Endothelial cell of umbilical vein (primary cell): ENCODE measurements at regions not wholly inside any gene's neighbourhood (a gene's known extent, or its start where the extent isn't known, plus 50 kb on each side); places are given as distances from the start of the nearest gene placed in this dataset.

Source experiments
- BruUV-seq: library from RNA; stranded (reverse); fragments of 400-500 nt; replicated peaks from 2 replicates; lab custom pipeline; 2021; lab: Mats Ljungman, UMichigan
- CTCF ChIA-PET: fragments of 300-600, 350-600 bp; sonication (Branson Sonifier 250); formaldehyde crosslinking; loops from one replicate; lab custom pipeline; 2021; ENCODE audit warnings: antibody characterized with exemption, inconsistent platforms; lab: Charles Lee
- POLR2A ChIA-PET: fragments of 300-600, 350-600 bp; sonication (Branson Sonifier 250); formaldehyde crosslinking; loops from one replicate; lab custom pipeline; 2021; ENCODE audit warnings: antibody characterized with exemption, inconsistent platforms; lab: Charles Lee
- DNase-seq: peaks from one replicate; pipeline ENCODE4 v3.0.0-alpha.2; 2011; ENCODE audit warnings: low read depth, low spot score
- FAIRE-seq: peaks from 2 replicates; lab custom pipeline; 2011; peaks lifted over from hg19 to GRCh38; lab: Jason Lieb, UNC
- H2AFZ ChIP-seq: 2 replicates; pipeline ENCODE4 v1.6.0; 2012; ENCODE audit warnings: low read depth, low read length, control low read depth, inconsistent platforms
- H3K27ac ChIP-seq: 2 replicates; pipeline ENCODE4 v1.5.1; 2011; ENCODE audit warnings: low read depth, mild to moderate bottlenecking, control low read depth, low read length, moderate library complexity; ENCODE audit not compliant: insufficient read depth
- H3K27me3 ChIP-seq, 2 experiments: 2 replicates each; pipeline versions ENCODE4 v1.6.0 to v1.6.1; 2011; ENCODE audit warnings: low read length in 2 of 2, mixed read lengths in 1 of 2; ENCODE audit not compliant: control insufficient read depth in 2 of 2, insufficient read depth in 2 of 2
- H3K36me3 ChIP-seq, 2 experiments: 2 replicates in 1 of 2; 3 replicates in 1 of 2; pipeline ENCODE4 v1.5.1; 2011; ENCODE audit warnings: low read length in 2 of 2, mild to moderate bottlenecking in 1 of 2, moderate library complexity in 1 of 2; ENCODE audit not compliant: control insufficient read depth in 2 of 2, insufficient read depth in 2 of 2; ENCODE audit errors: extremely low read depth in 1 of 2
- H3K4me1 ChIP-seq: 3 replicates; pipeline ENCODE4 v1.5.1; 2011; ENCODE audit warnings: mild to moderate bottlenecking, low read length; ENCODE audit not compliant: control insufficient read depth, insufficient read depth; ENCODE audit errors: extremely low read depth
- H3K4me2 ChIP-seq: 2 replicates; pipeline ENCODE4 v1.6.1; 2011; ENCODE audit warnings: low read length, control low read depth, mixed read lengths; ENCODE audit not compliant: insufficient read depth
- H3K4me3 ChIP-seq, 3 experiments: fragments of 200-600 bp in 1 of 3; sonication (generic), shearing (Covaris generic) in 1 of 3; replicated peaks in 1 of 3; 2 replicates each; pipeline ENCODE4 v1.5.1; 2011 to 2016; ENCODE audit warnings: control low read depth in 3 of 3, low read length in 3 of 3, mild to moderate bottlenecking in 2 of 3, inconsistent platforms in 1 of 3, low read depth in 1 of 3, moderate library complexity in 1 of 3; ENCODE audit not compliant: insufficient read depth in 1 of 3
- H3K79me2 ChIP-seq: 2 replicates; pipeline ENCODE4 v1.6.0; 2012; ENCODE audit warnings: low read length, inconsistent platforms; ENCODE audit not compliant: control insufficient read depth, insufficient read depth
- H3K9ac ChIP-seq: replicated peaks from 2 replicates; pipeline ENCODE3; 2011; ENCODE audit warnings: low read length, control low read depth; ENCODE audit not compliant: insufficient read depth; ENCODE audit errors: extremely low read depth
- H3K9me1 ChIP-seq: replicated peaks from 3 replicates; pipeline ENCODE4 v1.6.0; 2011; ENCODE audit warnings: mild to moderate bottlenecking, low read length; ENCODE audit not compliant: control insufficient read depth, insufficient read depth; ENCODE audit errors: extremely low read depth
- H3K9me3 ChIP-seq: replicated peaks from 2 replicates; pipeline ENCODE4 v1.5.1; 2012; ENCODE audit warnings: low read length, inconsistent platforms; ENCODE audit not compliant: control insufficient read depth, insufficient read depth
- H4K20me1 ChIP-seq: replicated peaks from 2 replicates; pipeline ENCODE3; 2011; ENCODE audit warnings: mild to moderate bottlenecking, low read length; ENCODE audit not compliant: control insufficient read depth, insufficient read depth; ENCODE audit errors: extremely low read depth
- CTCF ChIP-seq, 2 donors: IDR thresholded peaks; 1 replicate in 1 of 2; 2 replicates in 1 of 2; pipeline ENCODE4 v1.5.1; 2011; ENCODE audit warnings: low read length in 2 of 2, mild to moderate bottlenecking in 2 of 2, moderate library complexity in 2 of 2, control low read depth in 1 of 2, inconsistent platforms in 1 of 2, low read depth in 1 of 2; ENCODE audit not compliant: insufficient read depth in 1 of 2; ENCODE audit errors: extremely low read depth in 1 of 2
- EZH2 ChIP-seq: IDR thresholded peaks from 2 replicates; pipeline ENCODE4 v1.6.1; 2012; ENCODE audit warnings: borderline replicate concordance, low read depth, mild to moderate bottlenecking, moderate library complexity, low read length, inconsistent platforms; ENCODE audit not compliant: severe bottlenecking
- FOS ChIP-seq: IDR thresholded peaks from 2 replicates; pipeline ENCODE4 v1.6.1; 2011; ENCODE audit warnings: mild to moderate bottlenecking, low read length, moderate library complexity, borderline replicate concordance; ENCODE audit not compliant: insufficient read depth
- GATA2 ChIP-seq: IDR thresholded peaks from 2 replicates; pipeline ENCODE4 v1.7.0; 2011; ENCODE audit warnings: low read depth, mild to moderate bottlenecking, moderate library complexity, mixed read lengths, low read length; ENCODE audit not compliant: insufficient read length, insufficient read depth
- JUN ChIP-seq: IDR thresholded peaks from 2 replicates; pipeline ENCODE4 v1.6.1; 2011; ENCODE audit warnings: borderline replicate concordance, low read depth; ENCODE audit not compliant: insufficient read length, insufficient read depth
- MAX ChIP-seq: IDR thresholded peaks from 2 replicates; pipeline ENCODE4 v1.6.1; 2011; ENCODE audit not compliant: insufficient read depth, insufficient read length
- MYC ChIP-seq: IDR thresholded peaks from one replicate; pipeline ENCODE4 v1.6.1; 2011; ENCODE audit warnings: mild to moderate bottlenecking, low read depth, low read length
- POLR2A ChIP-seq: IDR thresholded peaks from 2 replicates; pipeline ENCODE4 v1.6.1; 2012; ENCODE audit warnings: low read depth, mild to moderate bottlenecking, control low read depth, low read length
- POLR2AphosphoS5 ChIP-seq: IDR thresholded peaks from 2 replicates; pipeline ENCODE4 v1.6.1; 2012; ENCODE audit warnings: low read depth, mild to moderate bottlenecking, control low read depth, low read length, moderate library complexity; ENCODE audit not compliant: insufficient read depth
- dilution Hi-C: fragments of 300-500 bp; cut with MboI; formaldehyde crosslinking; loops from one replicate; pipeline ENCODE4 v1.15.0; 2019; ENCODE audit warnings: low sequenced_read_pairs; ENCODE audit not compliant: extremely low pct_ligation_motif_present
- intact Hi-C: fragments of 100-400 bp; cut with micrococcal nuclease; formaldehyde crosslinking; loops from one replicate; pipeline ENCODE4 v1.10.0; 2022

GRCh38 chr10:109403551-109403950, 519.8 kb downstream of the XPNPEP1 start:
- TF ChIP-seq JUN (no peak), GATA2 (no peak), MYC (no peak), CTCF (IDR thresholded peaks at IDR 0.05; ENCODE audit: extremely low read depth in 1 of 2, insufficient read depth in 1 of 2, low read depth in 1 of 2, low read length in 2 of 2) (no peak), MAX (no peak), POLR2A (no peak), FOS (no peak), EZH2 (no peak), POLR2AphosphoS5 (no peak)
- H3K36me3 ChIP-seq, result no peaks in the 10 kb centered on the region
- no peak overlapping the region for H3K9ac ChIP-seq
- H3K9me1 ChIP-seq, result no peaks in the 10 kb centered on the region
- no peaks in the 10 kb centered on the region for H3K4me1 ChIP-seq
- H3K9me3 ChIP-seq, result no peaks in the 10 kb centered on the region
- no peaks in the 10 kb centered on the region for H4K20me1 ChIP-seq
- no peak overlapping the region for H3K4me3 ChIP-seq
- BruUV-seq, result no TSS peak
- no peaks in the 10 kb centered on the region for H3K79me2 ChIP-seq
- FAIRE-seq (no peak), DNase-seq (no peak)
- intact Hi-C loops (no loop called here), dilution Hi-C loops (no loop called here)
- H3K27ac ChIP-seq, result no peak overlapping the region
- no peaks in the 10 kb centered on the region for H3K27me3 ChIP-seq
- ChIA-PET CTCF (no interaction called here), POLR2A (no interaction called here)
- no peak overlapping the region for H3K4me2 ChIP-seq
- H2AFZ ChIP-seq, result no peak overlapping the region
